NB4 (cell line): ENCODE measurements at regions not wholly inside any gene's neighbourhood (a gene's known extent, or its start where the extent isn't known, plus 50 kb on each side); places are given as distances from the start of the nearest gene placed in this dataset.

Experiments used
- CTCF ChIP-seq: IDR thresholded peaks from one replicate; pipeline ENCODE4 v1.5.1; 2012; ENCODE audit warnings: low read depth, low read length
- MAX ChIP-seq: IDR thresholded peaks from 2 replicates; pipeline ENCODE4 v1.6.1; 2011; ENCODE audit warnings: low read depth, low read length
- MYC ChIP-seq: IDR thresholded peaks from 2 replicates; pipeline ENCODE4 v1.6.1; 2011; ENCODE audit warnings: low read depth, low read length
- POLR2A ChIP-seq: IDR thresholded peaks from 2 replicates; pipeline ENCODE4 v1.6.1; 2011; ENCODE audit warnings: mild to moderate bottlenecking; ENCODE audit not compliant: insufficient read length; ENCODE audit errors: extremely low read depth

GRCh38 chr2:180063494-180064092, 56.5 kb upstream of the CWC22 start:
- TF ChIP-seq CTCF, result no peak
- TF ChIP-seq POLR2A, result no peak
- no peak for TF ChIP-seq MAX
- no peak for TF ChIP-seq MYC
